ENCODE measurements at regions not wholly inside any gene's neighbourhood (a gene's known extent, or its start where the extent isn't known, plus 50 kb on each side); places are given as distances from the start of the nearest gene placed in this dataset.

GRCh38 chr11:81368192-81368591 lies 1365.5 kb downstream of the FAM181B start:
- TF ChIP-seq CTCF (conservative IDR thresholded peaks at IDR 0.05; ENCODE audit: low read depth, low read length) = no peak
- no peak for TF ChIP-seq ELK1 (IDR thresholded peaks at IDR 0.05; ENCODE audit: borderline replicate concordance, low read depth, low read length)
- no peak for TF ChIP-seq NFE2L2 (IDR thresholded peaks at IDR 0.05; ENCODE audit: low read depth, low read length)
- no peak for TF ChIP-seq FOS (IDR thresholded peaks at IDR 0.05; ENCODE audit: low read depth, low read length)
- no peak for TF ChIP-seq CEBPB (IDR thresholded peaks at IDR 0.05; ENCODE audit: low read depth, low read length)
- no peak for TF ChIP-seq SMC3 (IDR thresholded peaks at IDR 0.05; ENCODE audit: low read depth, low read length)
- TF ChIP-seq RFX5 (IDR thresholded peaks at IDR 0.05; ENCODE audit: low read depth, low read length) = no peak
- no peak for TF ChIP-seq POLR2A (IDR thresholded peaks at IDR 0.05; ENCODE audit: low read depth, low read length)
- TF ChIP-seq CHD1 (IDR thresholded peaks at IDR 0.05; ENCODE audit: low read depth, low read length) = no peak
- TF ChIP-seq USF2 (IDR thresholded peaks at IDR 0.05; ENCODE audit: low read depth, low read length) = no peak
